RWPE1 (cell line): ENCODE measurements at regions not wholly inside any gene's neighbourhood (a gene's known extent, or its start where the extent isn't known, plus 50 kb on each side); places are given as distances from the start of the nearest gene placed in this dataset.

Source experiments
- CTCF ChIA-PET: fragments of 350-600 bp; sonication (Branson Sonifier 250); formaldehyde crosslinking; extraction: SDS; loops from one replicate; lab custom pipeline; 2021; lab: Yijun Ruan, JAX
- POLR2A ChIA-PET: fragments of 400-600 bp; formaldehyde crosslinking; extraction: SDS; loops from one replicate; lab custom pipeline; 2020; ENCODE audit warnings: antibody characterized with exemption; ENCODE audit not compliant: low non-redundant PET; lab: Yijun Ruan, JAX
- DNase-seq: peaks from one replicate; pipeline ENCODE4 v3.0.0; 2012; ENCODE audit warnings: low spot score
- H3K27ac ChIP-seq: fragments of 450-650 bp; 2 replicates; pipeline ENCODE4 v1.5.1; 2017
- TF ChIP-seq, protein P1 (sequence below): fragments of 450-650 bp; conservative IDR thresholded peaks from 2 replicates; pipeline ENCODE4 v1.5.1; 2017; ENCODE audit warnings: low read depth, mild to moderate bottlenecking

DNA sequence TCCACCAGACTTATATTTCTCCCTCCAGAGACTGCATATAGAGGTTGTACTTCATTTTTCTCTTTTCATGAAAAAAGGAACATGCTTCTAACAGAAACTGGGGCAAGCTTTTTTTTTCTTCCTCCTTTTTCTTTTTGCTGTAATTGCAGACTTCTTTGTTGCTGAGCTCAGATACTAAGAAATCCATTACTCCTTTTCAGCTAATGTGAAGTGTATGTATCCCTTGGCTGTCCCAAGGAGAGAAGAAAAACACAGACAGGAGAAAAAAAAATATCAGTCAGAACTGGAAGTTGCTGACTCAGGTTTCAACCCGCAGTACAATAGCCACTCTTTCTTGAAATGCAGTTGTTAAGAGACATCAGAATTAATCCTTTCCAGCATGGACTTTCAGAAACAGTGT, 1248.4 kb downstream of the LRFN5 start:
- H3K27ac ChIP-seq, result no peak overlapping the region
- ChIA-PET POLR2A (no interaction called here), CTCF (interaction anchor here (0.6 kb wide), 1 partner anchor 1082 kb away, joined by 7 read pairs; no protein-coding TSS in a partner anchor)
- TF ChIP-seq, protein P1, sequence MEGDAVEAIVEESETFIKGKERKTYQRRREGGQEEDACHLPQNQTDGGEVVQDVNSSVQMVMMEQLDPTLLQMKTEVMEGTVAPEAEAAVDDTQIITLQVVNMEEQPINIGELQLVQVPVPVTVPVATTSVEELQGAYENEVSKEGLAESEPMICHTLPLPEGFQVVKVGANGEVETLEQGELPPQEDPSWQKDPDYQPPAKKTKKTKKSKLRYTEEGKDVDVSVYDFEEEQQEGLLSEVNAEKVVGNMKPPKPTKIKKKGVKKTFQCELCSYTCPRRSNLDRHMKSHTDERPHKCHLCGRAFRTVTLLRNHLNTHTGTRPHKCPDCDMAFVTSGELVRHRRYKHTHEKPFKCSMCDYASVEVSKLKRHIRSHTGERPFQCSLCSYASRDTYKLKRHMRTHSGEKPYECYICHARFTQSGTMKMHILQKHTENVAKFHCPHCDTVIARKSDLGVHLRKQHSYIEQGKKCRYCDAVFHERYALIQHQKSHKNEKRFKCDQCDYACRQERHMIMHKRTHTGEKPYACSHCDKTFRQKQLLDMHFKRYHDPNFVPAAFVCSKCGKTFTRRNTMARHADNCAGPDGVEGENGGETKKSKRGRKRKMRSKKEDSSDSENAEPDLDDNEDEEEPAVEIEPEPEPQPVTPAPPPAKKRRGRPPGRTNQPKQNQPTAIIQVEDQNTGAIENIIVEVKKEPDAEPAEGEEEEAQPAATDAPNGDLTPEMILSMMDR, result no peak
- no peak for DNase-seq

DNA sequence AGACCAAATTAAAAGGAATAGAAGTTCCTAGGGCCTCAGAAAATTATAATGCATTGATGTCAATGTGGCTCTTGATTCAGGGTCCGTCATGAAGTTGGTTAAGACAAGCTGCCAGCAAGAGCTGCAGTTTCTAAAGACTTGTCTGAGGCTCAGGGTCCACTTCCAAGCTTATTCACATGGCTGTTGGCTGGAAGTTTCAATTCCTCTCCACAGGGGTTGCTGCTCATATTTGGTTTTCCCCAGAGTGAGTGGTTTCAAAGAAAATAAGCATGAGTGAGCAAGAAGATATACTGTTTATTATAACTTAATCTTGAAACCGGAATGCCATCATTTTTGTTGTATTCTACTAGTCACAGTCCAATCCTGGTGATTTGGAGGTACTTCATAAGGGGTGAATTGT, 1247.4 kb downstream of the LRFN5 start:
- TF ChIP-seq, protein P1, result no peak
- ChIA-PET POLR2A (no interaction called here), CTCF (no interaction called here)
- H3K27ac ChIP-seq, result no peak overlapping the region
- no peak for DNase-seq

DNA sequence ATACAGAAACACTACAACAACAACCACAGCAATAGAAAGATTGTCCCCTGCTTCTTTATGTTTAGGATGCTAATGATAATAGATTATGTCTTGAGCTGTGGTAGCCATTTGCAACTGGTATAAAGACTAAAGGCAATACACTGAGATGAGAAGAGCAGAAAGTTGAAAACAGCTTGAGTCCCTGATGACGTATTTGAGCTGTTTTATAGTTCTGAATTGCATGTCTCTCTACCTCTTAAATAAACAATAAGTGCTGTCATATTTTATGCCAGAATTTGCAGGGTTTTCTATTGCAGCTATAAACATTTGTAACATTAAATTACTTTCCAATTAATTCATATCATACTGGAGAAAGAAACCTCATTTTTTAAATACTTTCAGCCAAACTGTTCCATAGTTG, 1242.0 kb downstream of the LRFN5 start:
- TF ChIP-seq, protein P1, result no peak
- ChIA-PET CTCF (no interaction called here), POLR2A (no interaction called here)
- no peak for DNase-seq
- no peak overlapping the region for H3K27ac ChIP-seq

DNA sequence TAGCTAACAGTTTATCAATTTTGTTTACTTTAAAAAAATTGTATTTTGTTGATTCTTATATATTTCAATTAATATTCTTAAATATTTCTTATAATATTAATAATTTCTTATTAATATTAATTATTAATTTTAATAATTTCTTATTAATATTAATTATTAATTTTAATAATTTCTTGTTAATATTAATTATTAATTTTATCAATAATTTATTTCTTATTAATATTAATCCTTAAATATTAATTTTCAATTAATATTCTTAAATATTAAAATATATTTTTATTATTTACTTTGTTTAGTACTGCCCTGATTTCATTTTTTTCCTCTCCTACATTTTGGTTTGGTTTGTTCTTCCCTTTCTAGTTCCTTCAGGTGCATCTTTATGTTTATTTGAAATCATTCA, 1208.1 kb downstream of the LRFN5 start:
- CTCF ChIA-PET, result no interaction called here
- POLR2A ChIA-PET, result no interaction called here
- no peak overlapping the region for H3K27ac ChIP-seq
- DNase-seq, result no peak
- TF ChIP-seq, protein P1, result no peak

DNA sequence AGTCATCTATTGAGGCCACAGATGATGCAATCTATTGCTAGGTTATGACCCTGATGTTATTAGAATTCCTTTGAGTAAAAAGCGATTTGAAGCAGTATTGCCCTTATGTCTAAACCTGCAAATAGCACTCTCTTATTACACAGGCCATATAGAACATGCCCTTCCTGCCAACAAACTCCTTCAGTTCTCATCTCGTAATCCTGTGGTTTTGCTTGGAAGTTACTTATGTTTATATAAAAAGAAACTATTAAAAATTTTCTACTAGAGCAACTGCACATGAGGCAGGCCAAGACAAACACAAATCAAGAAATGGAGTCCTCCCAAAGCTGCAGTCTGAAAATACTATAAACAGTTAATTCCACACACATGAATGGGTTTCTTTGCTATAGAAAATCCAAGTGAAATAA, 1200.2 kb downstream of the LRFN5 start:
- ChIA-PET POLR2A (no interaction called here), CTCF (no interaction called here)
- DNase-seq, result no peak
- TF ChIP-seq, protein P1, result no peak
- H3K27ac ChIP-seq, result no peak overlapping the region

DNA sequence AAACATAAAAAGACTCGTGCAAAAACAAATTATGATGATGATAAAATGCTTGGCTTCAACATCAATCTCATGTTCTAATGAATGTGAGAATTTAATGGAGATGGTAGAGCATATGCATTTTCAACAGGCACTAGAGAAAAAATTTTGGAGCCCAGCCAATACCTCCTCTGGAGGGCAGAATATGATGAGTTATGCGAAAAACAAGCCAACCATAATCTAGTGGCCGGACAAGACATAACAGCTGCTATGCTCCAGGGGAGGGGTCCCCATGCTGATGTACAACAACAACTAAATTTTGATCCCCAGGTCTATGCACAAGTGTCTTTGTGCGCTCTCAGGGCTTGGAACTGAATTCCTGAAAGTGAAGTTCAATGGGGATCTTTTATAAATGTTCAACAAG, 1197.5 kb downstream of the LRFN5 start:
- no peak for DNase-seq
- POLR2A ChIA-PET, result no interaction called here
- TF ChIP-seq, protein P1, result no peak
- CTCF ChIA-PET, result no interaction called here
- H3K27ac ChIP-seq, result no peak overlapping the region

DNA sequence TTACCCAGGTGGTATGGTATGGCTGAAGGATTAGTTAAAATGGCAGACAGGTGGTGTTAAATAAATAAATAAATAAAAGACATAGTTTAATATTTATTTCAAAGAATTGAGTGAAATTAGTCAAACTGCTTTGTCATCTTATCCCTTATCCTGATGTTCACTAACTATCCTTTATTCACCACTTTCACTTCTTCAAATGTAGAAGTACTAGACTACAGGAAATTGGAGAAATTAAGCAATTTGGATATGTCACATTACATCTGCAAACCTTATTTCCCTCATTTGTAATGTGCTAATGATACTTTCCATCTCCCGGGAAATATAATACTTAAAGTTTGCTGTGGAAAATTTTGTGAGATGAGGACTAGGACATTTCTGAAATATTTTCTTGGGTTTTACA, 1195.7 kb downstream of the LRFN5 start:
- TF ChIP-seq, protein P1, result no peak
- H3K27ac ChIP-seq, result no peak overlapping the region
- POLR2A ChIA-PET, result no interaction called here
- CTCF ChIA-PET, result no interaction called here
- DNase-seq, result no peak
